Putamen (tissue), 1 donor: ENCODE measurements at regions not wholly inside any gene's neighbourhood (a gene's known extent, or its start where the extent isn't known, plus 50 kb on each side); places are given as distances from the start of the nearest gene placed in this dataset.

ENCODE experiments used
- DNase-seq: peaks from one replicate; pipeline ENCODE4 v3.0.0-alpha.2; 2016; ENCODE audit warnings: low spot score

- peak; percentile 5 for DNase-seq
These were observed 186.6 kb upstream of the RMST start for GRCh38 chr12:97275728-97276590.

- DNase-seq = no peak
These were observed 185.8 kb upstream of the RMST start for GRCh38 chr12:97276661-97277429.

GRCh38 chr12:97283297-97283696 is 179.3 kb upstream of the RMST start:
- DNase-seq = no peak

- no peak for DNase-seq
These were observed 174.1 kb upstream of the RMST start for GRCh38 chr12:97288531-97288930.

- no peak for DNase-seq
These were observed 170.0 kb upstream of the RMST start for GRCh38 chr12:97292588-97292987.

GRCh38 chr12:97293541-97293940 is 169.1 kb upstream of the RMST start:
- no peak for DNase-seq

- DNase-seq = no peak
These were observed 162.8 kb upstream of the RMST start for GRCh38 chr12:97299847-97300246.

- DNase-seq = no peak
These were observed 162.2 kb upstream of the RMST start for GRCh38 chr12:97300431-97300830.

GRCh38 chr12:97300891-97301290 is 161.7 kb upstream of the RMST start:
- no peak for DNase-seq

- no peak for DNase-seq
These were observed 161.0 kb upstream of the RMST start for GRCh38 chr12:97301576-97301975.

- DNase-seq = no peak
These were observed 157.0 kb upstream of the RMST start for GRCh38 chr12:97305651-97306050.

- DNase-seq = no peak
These were observed 156.5 kb upstream of the RMST start for GRCh38 chr12:97306147-97306546.

- DNase-seq = peak; percentile 29
These were observed 153.9 kb upstream of the RMST start for GRCh38 chr12:97308576-97309198.

- DNase-seq = no peak
These were observed 152.7 kb upstream of the RMST start for GRCh38 chr12:97309921-97310320.

- no peak for DNase-seq
These were observed 150.0 kb upstream of the RMST start for GRCh38 chr12:97312570-97313135.

GRCh38 chr12:97313471-97314190 is 149.0 kb upstream of the RMST start:
- no peak for DNase-seq

GRCh38 chr12:97316321-97316720 is 146.3 kb upstream of the RMST start:
- no peak for DNase-seq

GRCh38 chr12:97321621-97322020 is 141.0 kb upstream of the RMST start:
- no peak for DNase-seq

GRCh38 chr12:97322388-97322787 is 140.2 kb upstream of the RMST start:
- DNase-seq = no peak

- no peak for DNase-seq
These were observed 139.4 kb upstream of the RMST start for GRCh38 chr12:97323154-97323553.

- DNase-seq = no peak
These were observed 138.1 kb upstream of the RMST start for GRCh38 chr12:97324471-97324870.

- DNase-seq = no peak
These were observed 127.5 kb upstream of the RMST start for GRCh38 chr12:97335115-97335514.
